ENCODE measurements at regions not wholly inside any gene's neighbourhood (a gene's known extent, or its start where the extent isn't known, plus 50 kb on each side); places are given as distances from the start of the nearest gene placed in this dataset.

DNA sequence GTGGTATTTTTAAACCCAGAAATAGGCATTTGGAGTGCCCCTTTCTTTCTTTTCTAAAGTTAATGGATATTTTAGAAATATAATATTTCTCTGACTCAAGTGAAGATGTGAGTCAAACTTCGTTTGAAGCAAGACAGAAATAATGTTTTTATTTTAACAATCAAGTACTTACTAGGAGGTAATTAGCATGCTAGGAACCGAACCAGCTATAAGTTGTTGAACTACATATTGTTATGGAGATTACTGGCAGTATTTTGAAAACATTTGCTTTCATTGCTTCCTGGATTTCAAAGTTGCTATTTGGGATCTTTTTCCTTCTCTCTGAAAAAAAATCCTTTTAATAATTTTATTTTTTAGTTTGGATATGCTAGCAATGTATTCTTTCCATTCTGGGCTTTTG lies 225.2 kb downstream of the NEDD1 start:
- Histone ChIP-seq H3K27ac (ENCODE audit: low read depth in 2 of 2, low read length in 1 of 2) (no peak overlapping the region), H3K4me3 (ENCODE audit: low read depth in 2 of 2, low read length in 1 of 2) (no peak overlapping the region), H3K79me2 (ENCODE audit: insufficient read depth) (no peaks in the 10 kb centered on the region), H3F3A (replicated peaks; ENCODE audit: insufficient read depth) (no peaks in the 10 kb centered on the region), H3K4me2 (no peak overlapping the region), H4K20me1 (ENCODE audit: insufficient read depth) (no peaks in the 10 kb centered on the region), H2AFZ (ENCODE audit: low read depth) (no peak overlapping the region), H3K36me3 (replicated peaks in 1 of 2; ENCODE audit: control insufficient read depth in 1 of 2, insufficient read depth in 2 of 2, low read length in 1 of 2) (no peaks in the 10 kb centered on the region), H3K9me3 (no peaks in the 10 kb centered on the region), H3K27me3 (ENCODE audit: insufficient read depth) (no peaks in the 10 kb centered on the region), H3K9me2 (no peaks in the 10 kb centered on the region), H3K4me1 (ENCODE audit: control insufficient read depth in 1 of 2, insufficient read depth in 2 of 2, low read depth in 1 of 2, low read length in 1 of 2) (no peaks in the 10 kb centered on the region), H3K9ac (no peak overlapping the region)
- 10% methylated on average over 2 of the region's 2 CpGs for WGBS (ENCODE audit: low lambda C conversion rate)
- ChIA-PET POLR2A (no interaction called here), CTCF (no interaction called here)
- no peak for DNase-seq
- TF ChIP-seq CTCF (IDR thresholded peaks at IDR 0.05) (no peak), FOXM1 (IDR thresholded peaks at IDR 0.05; ENCODE audit: low read depth) (no peak), FOXJ3 (CRISPR knock-in tag; IDR thresholded peaks at IDR 0.05) (no peak), TEAD4 (IDR thresholded peaks at IDR 0.05; ENCODE audit: borderline replicate concordance, insufficient read depth) (no peak), RFX5 (IDR thresholded peaks at IDR 0.05; ENCODE audit: low read length) (no peak), JUND (IDR thresholded peaks at IDR 0.05) (no peak), TAF1 (IDR thresholded peaks at IDR 0.05; ENCODE audit: borderline replicate concordance, low read depth, low read length) (no peak), RCOR1 (IDR thresholded peaks at IDR 0.05; ENCODE audit: low read length) (no peak), EP300 (IDR thresholded peaks at IDR 0.05; ENCODE audit: borderline replicate concordance in 1 of 2, low read depth in 1 of 2, low read length in 1 of 2) (no peak), SIN3A (IDR thresholded peaks at IDR 0.05; ENCODE audit: borderline replicate concordance, low read depth, low read length) (no peak), GABPA (IDR thresholded peaks at IDR 0.05; ENCODE audit: low read depth) (no peak), ELF1 (IDR thresholded peaks at IDR 0.05) (no peak), REST (IDR thresholded peaks at IDR 0.05; ENCODE audit: low read depth, low read length) (no peak), YY1 (IDR thresholded peaks at IDR 0.05; ENCODE audit: low read depth) (no peak), PBX3 (IDR thresholded peaks at IDR 0.05) (no peak), NFIC (IDR thresholded peaks at IDR 0.05; ENCODE audit: borderline replicate concordance) (no peak)
- TF ChIP-seq, protein P1, sequence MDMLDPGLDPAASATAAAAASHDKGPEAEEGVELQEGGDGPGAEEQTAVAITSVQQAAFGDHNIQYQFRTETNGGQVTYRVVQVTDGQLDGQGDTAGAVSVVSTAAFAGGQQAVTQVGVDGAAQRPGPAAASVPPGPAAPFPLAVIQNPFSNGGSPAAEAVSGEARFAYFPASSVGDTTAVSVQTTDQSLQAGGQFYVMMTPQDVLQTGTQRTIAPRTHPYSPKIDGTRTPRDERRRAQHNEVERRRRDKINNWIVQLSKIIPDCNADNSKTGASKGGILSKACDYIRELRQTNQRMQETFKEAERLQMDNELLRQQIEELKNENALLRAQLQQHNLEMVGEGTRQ (IDR thresholded peaks at IDR 0.05; ENCODE audit: borderline replicate concordance, low read depth, low read length) = no peak
- TF ChIP-seq, protein P2, sequence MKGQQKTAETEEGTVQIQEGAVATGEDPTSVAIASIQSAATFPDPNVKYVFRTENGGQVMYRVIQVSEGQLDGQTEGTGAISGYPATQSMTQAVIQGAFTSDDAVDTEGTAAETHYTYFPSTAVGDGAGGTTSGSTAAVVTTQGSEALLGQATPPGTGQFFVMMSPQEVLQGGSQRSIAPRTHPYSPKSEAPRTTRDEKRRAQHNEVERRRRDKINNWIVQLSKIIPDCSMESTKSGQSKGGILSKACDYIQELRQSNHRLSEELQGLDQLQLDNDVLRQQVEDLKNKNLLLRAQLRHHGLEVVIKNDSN (IDR thresholded peaks at IDR 0.05; ENCODE audit: borderline replicate concordance, low read depth) = no peak
- TF ChIP-seq, protein P3, sequence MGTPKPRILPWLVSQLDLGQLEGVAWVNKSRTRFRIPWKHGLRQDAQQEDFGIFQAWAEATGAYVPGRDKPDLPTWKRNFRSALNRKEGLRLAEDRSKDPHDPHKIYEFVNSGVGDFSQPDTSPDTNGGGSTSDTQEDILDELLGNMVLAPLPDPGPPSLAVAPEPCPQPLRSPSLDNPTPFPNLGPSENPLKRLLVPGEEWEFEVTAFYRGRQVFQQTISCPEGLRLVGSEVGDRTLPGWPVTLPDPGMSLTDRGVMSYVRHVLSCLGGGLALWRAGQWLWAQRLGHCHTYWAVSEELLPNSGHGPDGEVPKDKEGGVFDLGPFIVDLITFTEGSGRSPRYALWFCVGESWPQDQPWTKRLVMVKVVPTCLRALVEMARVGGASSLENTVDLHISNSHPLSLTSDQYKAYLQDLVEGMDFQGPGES (IDR thresholded peaks at IDR 0.05; ENCODE audit: low read depth, low read length) = no peak
